ENCODE measurements at regions not wholly inside any gene's neighbourhood (a gene's known extent, or its start where the extent isn't known, plus 50 kb on each side); places are given as distances from the start of the nearest gene placed in this dataset.
"Not testable (repeated sequence)": the region's sequence is repeated elsewhere in the genome, so short reads cannot be mapped to it uniquely, and the experiment has no call there.

DNA sequence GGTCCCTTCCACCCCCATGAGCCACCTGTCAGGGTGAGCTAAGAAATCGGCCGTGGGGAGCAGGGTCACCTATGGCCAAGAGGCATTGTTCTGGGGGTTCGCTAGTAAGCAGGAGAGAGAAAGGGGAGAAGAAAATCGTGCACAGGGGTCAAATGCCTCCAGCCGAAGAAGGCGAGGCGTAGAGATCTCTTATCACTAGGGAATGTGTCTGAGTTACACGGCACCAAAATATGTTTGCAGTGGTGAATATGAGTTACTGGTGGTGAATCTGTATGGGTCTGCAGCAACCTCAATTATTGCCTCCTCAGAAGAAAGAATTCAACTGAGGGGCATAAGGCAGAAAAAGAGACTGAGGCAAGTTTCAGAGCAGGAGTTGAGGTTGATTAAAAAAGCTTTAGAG is 54.2 kb upstream of the RABGAP1L start:
- no peak for DNase-seq (ENCODE audit: low read depth)

GRCh38 chr1:174103766-174104165 is 55.6 kb upstream of the RABGAP1L start:
- DNase-seq (ENCODE audit: low read depth), result no peak

DNA sequence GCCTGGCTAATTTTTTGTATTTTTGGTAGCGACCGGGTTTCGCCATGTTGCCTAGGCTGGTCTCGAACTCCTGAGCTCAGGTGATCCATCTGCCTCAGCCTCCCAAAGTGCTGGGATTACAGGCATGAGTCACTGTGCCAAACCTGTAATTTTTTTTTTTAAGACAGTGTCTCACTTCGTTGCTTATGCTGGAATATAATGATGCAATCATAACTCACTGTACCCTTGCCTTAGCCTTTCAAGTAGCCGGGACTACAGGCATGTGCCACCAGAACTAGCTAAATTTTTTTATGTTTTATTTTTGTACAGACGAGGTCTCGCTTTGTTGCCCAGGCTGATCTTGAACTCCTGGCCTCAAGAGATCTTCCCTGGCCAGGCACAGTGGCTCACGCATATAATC is 57.3 kb upstream of the RABGAP1L start:
- DNase-seq (ENCODE audit: low read depth), result not testable (repeated sequence)

- no peak for DNase-seq (ENCODE audit: low read depth)
These were observed 61.9 kb upstream of the RABGAP1L start for GRCh38 chr1:174097426-174097825.

DNA sequence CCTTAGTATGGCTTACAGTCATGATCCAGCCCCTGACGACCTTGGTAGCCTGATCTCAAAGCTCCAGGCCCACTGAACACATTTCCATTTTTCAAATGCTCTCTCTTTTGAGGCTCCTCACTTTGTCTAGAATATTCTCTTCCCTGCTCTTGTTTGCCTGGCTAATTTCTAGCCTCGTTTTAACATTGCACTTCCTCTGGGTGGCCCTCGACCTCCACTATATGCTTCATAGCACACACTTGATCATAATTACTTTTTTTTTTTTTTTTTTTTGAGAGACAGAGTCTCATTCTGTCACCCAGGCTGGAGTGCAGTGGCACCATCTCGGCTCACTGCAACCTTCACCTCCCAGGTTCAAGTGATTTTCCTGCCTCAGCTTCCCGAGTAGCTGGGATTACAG is 65.5 kb upstream of the RABGAP1L start:
- not testable (repeated sequence) for DNase-seq (ENCODE audit: low read depth)

GRCh38 chr1:174090471-174090870 is 68.3 kb upstream of the RC3H1 start:
- no peak for DNase-seq (ENCODE audit: low read depth)

- no peak for DNase-seq (ENCODE audit: low read depth)
These were observed 58.7 kb upstream of the RC3H1 start for GRCh38 chr1:174080819-174081218.

- no peak for DNase-seq (ENCODE audit: low read depth)
These were observed 57.6 kb upstream of the RC3H1 start for GRCh38 chr1:174079796-174080195.

- not testable (repeated sequence) for DNase-seq (ENCODE audit: low read depth)
These were observed 56.8 kb upstream of the RC3H1 start for GRCh38 chr1:174078916-174079315.

DNA sequence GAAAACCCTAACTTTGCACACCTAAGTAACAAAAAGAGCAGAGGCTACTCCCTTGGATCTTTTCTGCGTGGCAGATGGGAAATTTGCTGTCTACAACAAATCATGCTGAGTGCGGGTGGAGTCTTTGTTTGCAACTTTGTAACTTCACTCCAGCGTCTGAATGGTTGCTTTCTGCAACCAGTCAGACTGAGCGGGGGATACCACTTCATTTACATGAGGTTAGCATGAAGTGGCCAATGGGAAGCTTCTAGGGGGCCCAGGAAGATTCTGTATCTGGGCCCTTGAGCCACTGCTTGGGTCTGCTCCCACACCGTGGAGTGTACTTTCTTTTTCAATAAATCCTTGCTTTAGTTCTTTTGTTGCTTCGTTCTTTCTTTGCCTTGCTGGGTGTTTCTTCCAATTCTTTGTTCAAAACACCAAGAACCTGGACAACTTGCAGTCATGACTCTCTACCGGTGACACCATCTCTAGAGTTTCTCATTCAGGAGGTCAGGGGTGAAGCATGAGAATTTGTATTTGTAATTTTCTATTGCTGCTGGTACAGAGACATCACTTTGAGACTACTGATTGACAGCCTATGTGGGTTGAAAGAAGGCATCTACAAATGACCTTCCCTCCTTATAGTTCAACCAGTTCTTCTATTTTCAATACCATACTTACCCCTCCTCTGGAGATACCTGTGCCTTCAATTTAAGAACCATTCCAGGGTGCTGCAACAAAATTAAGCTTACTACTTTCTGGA is 55.8 kb upstream of the RC3H1 start:
- no peak for DNase-seq (ENCODE audit: low read depth)

GRCh38 chr1:174075245-174075692 is 53.1 kb upstream of the RC3H1 start:
- no peak for DNase-seq (ENCODE audit: low read depth)

DNA sequence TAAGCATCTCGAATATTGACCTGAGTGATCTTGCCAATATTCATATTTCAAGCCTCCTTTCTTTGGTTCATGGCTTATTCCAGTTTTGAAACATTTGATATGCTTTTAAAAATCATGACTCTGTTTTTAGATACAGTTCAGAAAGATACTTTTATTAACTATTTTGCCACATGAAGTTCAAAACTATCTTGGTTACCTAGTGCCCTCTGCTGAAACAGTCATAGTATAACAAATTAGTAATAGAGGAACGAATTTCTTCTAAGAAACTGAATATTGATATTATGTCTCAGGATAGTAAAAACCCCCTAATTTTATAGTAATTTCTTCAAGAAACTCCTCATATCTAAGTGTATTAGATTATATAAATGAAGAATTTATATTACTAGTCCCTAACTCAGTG is 52.6 kb upstream of the RC3H1 start:
- DNase-seq (ENCODE audit: low read depth), result peak; percentile 30

DNA sequence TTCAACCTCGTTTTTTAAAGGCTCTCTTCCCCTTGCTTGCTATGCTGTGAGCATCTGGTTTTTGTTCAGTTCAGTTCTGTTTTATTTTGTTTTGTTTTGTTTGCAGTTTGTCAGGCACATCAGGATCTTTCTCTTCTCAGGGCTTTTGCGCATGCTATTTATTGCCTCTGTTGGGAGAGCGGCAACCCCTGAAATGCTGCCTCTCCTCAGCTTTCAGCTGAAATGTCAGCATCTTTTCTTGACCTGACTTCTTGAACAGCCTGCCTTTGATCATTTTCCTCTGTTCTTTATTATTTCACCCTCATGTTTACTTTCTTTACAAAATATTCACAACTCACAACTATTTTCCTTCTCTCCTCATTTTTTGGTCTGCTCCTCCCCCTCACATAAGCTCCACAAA is 50.4 kb upstream of the RC3H1 start:
- no peak for DNase-seq (ENCODE audit: low read depth)

Data from fibroblast of the conjunctiva (primary cell).